ENCODE measurements at regions not wholly inside any gene's neighbourhood (a gene's known extent, or its start where the extent isn't known, plus 50 kb on each side); places are given as distances from the start of the nearest gene placed in this dataset.

DNA sequence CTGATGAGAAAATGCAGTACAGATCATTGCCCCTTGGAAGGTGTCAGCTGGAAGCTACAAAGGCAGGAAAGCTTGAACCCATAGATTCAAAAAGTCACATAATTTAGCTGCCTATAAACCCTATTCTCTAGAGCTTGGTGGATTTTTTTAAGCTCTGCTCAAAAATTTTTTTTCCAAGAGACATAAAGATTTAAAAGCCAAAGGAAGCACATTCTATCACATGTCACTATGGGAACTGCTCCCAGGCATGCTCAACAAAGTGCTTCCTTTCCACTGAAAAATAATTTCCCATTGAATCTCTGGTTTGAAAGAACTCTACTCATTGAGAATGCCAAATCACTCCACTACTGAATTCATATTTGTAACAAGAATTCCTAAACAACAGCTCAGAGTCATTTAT, 419.8 kb downstream of the CETN3 start:
- DNase-seq (ENCODE audit: low spot score): no peak

GRCh38 chr5:89988998-89989655, 420.4 kb downstream of the CETN3 start:
- no peak for DNase-seq (ENCODE audit: low spot score)

GRCh38 chr5:89988129-89988810, 421.3 kb downstream of the CETN3 start:
- no peak for DNase-seq (ENCODE audit: low spot score)

DNA sequence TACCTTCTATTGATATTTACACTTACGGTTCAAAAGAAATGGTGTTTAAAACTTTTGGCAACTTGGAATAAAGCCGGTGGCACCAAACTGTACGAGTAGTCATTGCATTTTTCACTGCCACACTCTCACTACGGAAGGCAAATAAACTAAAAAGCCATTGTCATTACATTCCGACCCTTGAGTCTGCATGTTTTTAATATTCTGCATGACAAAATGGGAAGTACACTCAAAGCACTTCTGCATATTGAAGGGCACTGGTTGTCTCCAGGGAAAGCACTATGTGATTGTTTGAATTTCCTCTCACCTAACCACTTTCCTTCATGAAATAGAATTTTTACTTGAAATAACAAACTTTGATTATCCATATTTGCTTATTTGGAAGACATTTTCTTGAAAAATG, 426.3 kb downstream of the CETN3 start:
- no peak for DNase-seq (ENCODE audit: low spot score)

DNA sequence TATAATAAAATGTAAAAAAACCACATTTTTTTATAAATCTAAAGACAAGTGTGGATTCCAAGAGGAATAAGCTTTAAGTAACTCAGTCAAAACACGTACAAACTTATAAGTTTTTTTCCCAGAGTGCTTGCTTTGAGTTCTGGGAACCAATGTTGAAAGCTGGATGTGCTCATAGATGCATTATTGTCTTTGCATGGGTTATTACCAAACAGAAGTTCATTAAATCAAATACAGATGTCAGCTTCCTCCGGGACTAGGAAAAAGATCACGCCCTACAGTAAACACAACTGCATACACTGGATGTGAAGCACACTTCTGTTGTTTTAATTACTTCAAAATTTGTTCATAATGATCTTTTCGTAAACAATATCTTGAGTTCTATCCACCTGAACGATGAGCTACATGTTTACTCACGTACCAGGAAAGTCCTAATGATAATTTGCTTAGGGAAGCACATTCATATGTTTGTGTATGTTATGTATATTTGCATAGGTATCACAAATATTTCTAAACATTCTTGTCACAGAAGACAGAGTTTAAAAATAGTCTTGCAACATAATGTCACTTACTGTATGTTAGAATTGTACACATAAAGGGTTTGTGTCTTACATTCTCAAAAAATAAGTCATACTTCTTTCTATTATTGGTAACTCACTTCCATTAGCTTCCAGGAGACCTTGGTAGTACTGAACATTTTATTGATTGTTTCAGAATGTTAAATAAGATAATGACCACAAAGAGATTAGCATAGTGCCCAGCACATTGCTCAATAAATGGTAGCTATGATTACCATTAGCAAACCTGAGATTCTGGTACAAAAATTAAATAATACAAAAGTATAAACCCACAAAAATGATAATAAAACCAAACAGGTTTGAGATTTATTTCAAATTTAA, 427.4 kb downstream of the CETN3 start:
- no peak for DNase-seq (ENCODE audit: low spot score)

- DNase-seq (ENCODE audit: low spot score): no peak
Observed at GRCh38 chr5:89981021-89981420, 428.5 kb downstream of the CETN3 start.

DNA sequence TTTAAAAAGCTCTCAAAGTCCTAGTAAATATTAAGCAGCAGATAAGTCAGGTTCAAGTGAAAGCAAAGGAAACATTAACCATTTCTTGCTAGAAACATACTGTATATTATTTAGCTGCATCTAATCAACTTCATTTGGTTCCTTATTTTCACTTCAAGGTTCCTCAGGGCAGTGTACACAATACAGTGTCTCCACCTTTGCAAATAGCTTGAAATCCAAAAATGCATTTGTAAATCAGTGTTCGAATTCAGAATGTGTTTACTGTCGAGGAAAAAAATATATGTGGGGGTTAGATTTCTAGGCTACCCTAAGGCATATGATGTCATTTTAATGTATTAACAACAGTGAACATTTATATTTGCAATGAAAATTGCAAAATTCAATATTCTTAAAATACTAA, 436.0 kb downstream of the CETN3 start:
- DNase-seq (ENCODE audit: low spot score): no peak

- DNase-seq (ENCODE audit: low spot score): no peak
Observed at GRCh38 chr5:89972901-89973300, 436.7 kb downstream of the CETN3 start.

DNA sequence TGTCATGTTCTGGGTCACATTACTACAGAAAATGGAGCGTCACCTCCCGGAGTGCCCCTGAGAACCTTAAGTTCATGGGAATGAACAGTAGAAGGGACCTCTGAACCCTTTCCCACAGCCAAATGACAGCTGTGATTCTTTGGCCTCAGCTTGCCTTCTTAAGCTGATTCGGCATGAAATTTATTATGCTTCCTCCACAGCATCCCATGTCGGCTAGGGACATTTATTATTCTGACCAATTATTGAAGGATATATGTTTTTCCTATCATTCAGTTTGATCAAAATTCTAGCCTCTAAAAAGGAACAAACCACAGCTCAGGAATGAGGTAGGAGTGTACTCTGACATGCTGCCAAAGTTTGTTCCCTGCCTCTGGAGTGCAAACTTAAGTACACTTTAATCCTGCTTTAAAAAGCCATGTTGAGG, 440.6 kb downstream of the CETN3 start:
- DNase-seq (ENCODE audit: low spot score): no peak

DNA sequence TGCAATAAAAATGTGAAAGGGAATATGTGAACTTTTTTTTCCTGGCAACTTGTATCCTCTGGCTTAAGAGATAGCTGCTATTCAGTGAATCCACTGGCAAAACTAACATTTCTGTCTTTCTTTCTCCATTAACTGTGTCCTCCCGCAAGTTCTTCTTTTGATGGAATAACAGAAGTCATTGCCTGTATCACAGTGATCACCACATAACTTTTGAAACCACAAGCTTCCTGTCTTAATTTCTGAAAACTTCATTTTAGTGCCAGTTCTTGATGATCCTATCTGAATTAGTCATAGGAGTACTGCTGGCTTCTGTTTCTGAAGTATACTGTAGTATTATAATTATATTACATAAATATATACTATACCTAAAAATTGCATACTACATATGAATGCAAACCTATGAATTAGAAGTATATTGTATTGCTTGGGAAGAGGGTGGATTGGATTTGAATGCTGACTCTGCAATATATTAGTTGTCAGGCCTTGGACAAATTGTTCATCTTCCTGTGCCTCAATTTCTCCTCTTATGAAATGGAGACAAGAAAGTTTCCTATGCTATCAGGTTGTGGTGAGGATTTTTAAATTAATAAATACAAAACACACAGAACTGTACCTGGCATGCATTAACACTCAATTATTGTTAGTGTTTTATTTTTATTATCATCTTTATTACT, 441.6 kb downstream of the CETN3 start:
- DNase-seq (ENCODE audit: low spot score): no peak

DNA sequence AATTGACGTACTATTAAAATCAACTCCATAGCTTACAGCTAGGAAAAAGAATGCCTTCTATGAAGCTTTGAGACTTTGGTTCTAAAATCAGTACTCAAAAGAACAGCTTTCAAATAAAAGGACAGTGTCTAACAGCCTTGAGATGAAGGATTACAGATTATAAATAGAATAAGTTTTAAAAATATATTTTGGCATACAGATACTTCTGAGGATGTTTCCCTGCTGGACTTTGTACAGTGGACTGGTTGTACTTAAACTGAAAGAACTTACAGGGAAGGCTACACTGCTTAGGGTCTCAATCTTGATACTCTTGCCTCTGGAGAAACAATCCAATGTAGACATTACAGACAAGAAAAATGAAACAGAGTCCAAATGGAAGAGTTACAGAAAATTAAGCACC, 452.7 kb downstream of the CETN3 start:
- DNase-seq (ENCODE audit: low spot score): no peak

GRCh38 chr5:89954916-89955315, 454.6 kb downstream of the CETN3 start:
- no peak for DNase-seq (ENCODE audit: low spot score)

DNA sequence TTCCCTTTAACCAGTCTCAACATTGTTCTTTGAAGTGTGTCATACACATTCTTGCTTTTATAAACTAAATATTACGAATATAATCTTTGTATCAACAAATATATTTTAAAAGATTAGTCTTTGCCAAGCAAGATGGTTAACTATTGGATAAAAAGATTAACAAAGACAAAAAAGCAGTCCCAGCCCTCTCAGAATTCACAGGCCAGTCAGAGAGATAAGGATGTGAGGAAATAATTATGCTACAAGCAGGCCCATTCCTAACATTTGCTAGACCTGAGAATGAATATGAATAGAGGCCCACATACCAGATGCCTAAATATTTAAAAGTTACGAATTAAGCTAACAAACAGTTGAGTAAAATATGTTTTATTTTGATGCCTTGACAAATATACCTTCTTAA, 457.7 kb downstream of the CETN3 start:
- no peak for DNase-seq (ENCODE audit: low spot score)

- no peak for DNase-seq (ENCODE audit: low spot score)
Observed at GRCh38 chr5:89950234-89950633, 459.3 kb downstream of the CETN3 start.

DNA sequence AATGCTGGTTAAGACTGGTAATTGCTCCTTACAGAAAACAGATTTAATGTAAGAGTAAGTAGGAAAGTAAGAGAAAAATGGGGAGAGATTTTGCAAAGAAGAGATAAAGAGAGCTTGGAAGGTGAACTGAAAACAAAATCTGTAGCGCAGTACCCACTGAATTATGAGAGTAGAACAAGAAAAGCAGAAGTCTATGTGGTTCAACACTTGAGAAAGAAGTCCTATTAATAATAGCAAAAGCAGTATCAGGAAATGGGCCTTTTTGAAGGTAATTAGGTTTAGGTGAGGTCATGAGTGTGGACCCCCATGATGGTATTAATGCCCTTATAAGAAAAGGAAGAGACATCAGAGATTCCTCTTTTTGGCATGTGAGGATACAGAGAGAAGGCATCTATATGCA, 460.6 kb downstream of the CETN3 start:
- DNase-seq (ENCODE audit: low spot score): no peak

DNA sequence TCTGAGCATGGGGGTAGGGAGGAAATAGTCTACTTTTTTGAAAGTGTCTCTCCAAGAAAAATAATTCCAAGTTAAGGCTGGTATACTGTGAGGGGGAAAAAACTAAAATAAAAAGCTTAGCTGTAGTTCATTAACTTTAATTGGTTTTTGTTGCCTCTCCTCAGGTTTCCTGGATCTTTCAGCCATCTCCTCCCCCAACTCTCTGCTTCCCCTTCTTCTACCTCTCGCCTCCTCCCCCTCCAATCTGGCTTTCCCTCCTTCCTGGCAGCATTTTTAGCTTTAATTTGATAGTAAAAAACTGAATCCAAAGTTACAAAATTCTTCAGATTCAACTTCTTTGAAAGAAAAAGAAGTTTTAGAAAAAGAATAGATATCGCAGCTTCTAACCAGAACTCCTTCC, 462.6 kb downstream of the CETN3 start:
- no peak for DNase-seq (ENCODE audit: low spot score)

DNA sequence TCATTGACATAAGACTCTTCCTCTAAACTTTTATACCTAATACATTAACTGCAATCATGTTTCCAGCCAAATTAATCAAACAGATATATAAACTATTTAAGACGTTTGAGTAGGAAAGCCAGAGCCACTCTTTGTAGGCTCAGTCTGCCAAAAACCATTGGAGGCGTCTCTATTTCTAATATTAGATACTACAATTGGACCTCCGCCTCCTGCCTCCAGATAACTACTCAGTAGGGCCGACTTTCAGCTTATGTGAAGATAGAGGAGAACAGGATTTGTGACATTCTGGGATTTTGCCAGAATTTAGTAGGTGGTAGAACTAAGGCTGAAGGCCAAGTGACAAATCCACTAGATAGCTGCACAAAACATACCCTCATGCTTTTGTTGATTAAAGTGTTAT, 463.0 kb downstream of the CETN3 start:
- no peak for DNase-seq (ENCODE audit: low spot score)

- no peak for DNase-seq (ENCODE audit: low spot score)
Observed at GRCh38 chr5:89942171-89942570, 467.4 kb downstream of the CETN3 start.

DNA sequence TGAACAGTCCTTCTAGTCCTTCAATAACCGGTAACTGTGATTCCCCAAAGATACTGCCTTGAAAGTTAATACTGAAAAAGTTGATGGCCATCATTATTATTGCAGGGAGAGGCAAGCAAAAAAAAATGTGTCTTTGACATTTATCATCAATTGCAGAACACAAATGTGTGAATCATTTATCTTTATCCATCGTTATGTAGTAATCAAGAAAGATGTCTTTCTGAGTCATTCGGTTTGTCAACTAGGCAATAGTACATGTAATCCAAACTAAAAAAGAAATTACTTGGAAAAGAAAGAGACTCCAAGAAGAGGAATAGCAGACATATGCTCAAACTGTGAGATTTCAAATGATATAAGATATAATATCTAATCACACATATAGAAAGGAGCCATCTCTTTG, 473.0 kb downstream of the CETN3 start:
- no peak for DNase-seq (ENCODE audit: low spot score)

DNA sequence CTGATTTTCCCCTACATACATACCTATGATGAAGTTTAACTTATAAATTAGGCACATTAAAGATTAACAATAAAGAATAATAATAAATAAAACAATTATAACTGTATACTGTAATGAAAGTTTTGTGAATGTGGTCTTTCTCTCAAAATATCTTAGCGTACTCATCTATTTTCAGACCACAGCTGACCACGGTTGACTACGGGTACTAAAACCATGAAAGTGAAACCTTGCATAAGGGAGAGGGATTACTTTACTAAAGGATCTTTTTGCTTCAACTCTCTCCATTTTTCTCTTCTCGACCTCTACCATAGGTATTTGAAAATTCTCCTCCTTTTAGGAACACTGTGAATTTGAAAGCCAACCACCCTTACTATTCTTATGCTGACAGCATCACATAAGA, 475.5 kb downstream of the CETN3 start:
- no peak for DNase-seq (ENCODE audit: low spot score)

DNA sequence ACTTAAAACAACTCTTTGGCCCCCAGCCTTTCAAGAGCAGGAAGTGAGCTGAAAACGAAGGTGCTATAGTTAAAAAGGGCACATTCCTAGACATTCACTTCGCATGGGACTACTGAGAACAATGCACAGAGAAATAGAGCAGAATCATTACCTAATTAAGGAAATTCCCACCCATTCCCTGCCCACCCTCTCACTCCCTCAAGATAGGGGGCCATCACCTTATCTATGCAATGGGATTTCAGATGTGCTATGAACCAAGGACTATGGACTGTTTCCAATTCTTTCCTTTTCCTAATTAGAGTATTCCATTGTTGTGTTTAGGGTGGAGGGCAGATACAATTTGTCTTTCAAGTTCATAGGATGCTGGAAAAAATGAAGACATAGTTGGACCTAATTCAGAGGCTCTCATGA, 476.8 kb downstream of the CETN3 start:
- DNase-seq (ENCODE audit: low spot score): no peak

- DNase-seq (ENCODE audit: low spot score): no peak
Observed at GRCh38 chr5:89930591-89931392, 478.8 kb downstream of the CETN3 start.
